ENCODE measurements at regions not wholly inside any gene's neighbourhood (a gene's known extent, or its start where the extent isn't known, plus 50 kb on each side); places are given as distances from the start of the nearest gene placed in this dataset.

GRCh38 chr2:217431577-217432269 lies 571.1 kb downstream of the TNS1 start:
- TF ChIP-seq POLR2A (IDR thresholded peaks at IDR 0.05) (no peak), CTCF (IDR thresholded peaks at IDR 0.05) (no peak)
